ENCODE measurements at regions not wholly inside any gene's neighbourhood (a gene's known extent, or its start where the extent isn't known, plus 50 kb on each side); places are given as distances from the start of the nearest gene placed in this dataset.
"Not testable (repeated sequence)": the region's sequence is repeated elsewhere in the genome, so short reads cannot be mapped to it uniquely, and the experiment has no call there.

GRCh38 chr6:84916704-84917103 is 152.3 kb upstream of the TBX18 start:
- DNase-seq: no peak

GRCh38 chr6:84912472-84913322 is 148.3 kb upstream of the TBX18 start:
- DNase-seq: no peak

- DNase-seq: no peak
These were observed 146.7 kb upstream of the TBX18 start for GRCh38 chr6:84910906-84911607.

GRCh38 chr6:84908304-84908904 is 144.0 kb upstream of the TBX18 start:
- DNase-seq: no peak

GRCh38 chr6:84906514-84906913 is 142.1 kb upstream of the TBX18 start:
- DNase-seq: no peak

GRCh38 chr6:84905823-84906222 is 141.4 kb upstream of the TBX18 start:
- DNase-seq: no peak

GRCh38 chr6:84902354-84902928 is 138.0 kb upstream of the TBX18 start:
- DNase-seq: no peak

- DNase-seq: no peak
These were observed 133.7 kb upstream of the TBX18 start for GRCh38 chr6:84897988-84898594.

- no peak for DNase-seq
These were observed 132.6 kb upstream of the TBX18 start for GRCh38 chr6:84897011-84897410.

GRCh38 chr6:84892671-84893070 is 128.3 kb upstream of the TBX18 start:
- DNase-seq: no peak

- no peak for DNase-seq
These were observed 118.7 kb upstream of the TBX18 start for GRCh38 chr6:84882768-84883766.

GRCh38 chr6:84879385-84879784 is 115.0 kb upstream of the TBX18 start:
- not testable (repeated sequence) for DNase-seq

- DNase-seq: no peak
These were observed 113.3 kb upstream of the TBX18 start for GRCh38 chr6:84877515-84878210.

GRCh38 chr6:84876723-84877514 is 112.5 kb upstream of the TBX18 start:
- DNase-seq: no peak

- no peak for DNase-seq
These were observed 108.8 kb upstream of the TBX18 start for GRCh38 chr6:84872996-84873723.

GRCh38 chr6:84871925-84872324 is 107.5 kb upstream of the TBX18 start:
- no peak for DNase-seq

GRCh38 chr6:84870672-84871071 is 106.3 kb upstream of the TBX18 start:
- no peak for DNase-seq

GRCh38 chr6:84868149-84868548 is 103.8 kb upstream of the TBX18 start:
- no peak for DNase-seq

- DNase-seq: no peak
These were observed 103.1 kb upstream of the TBX18 start for GRCh38 chr6:84867521-84867920.

- no peak for DNase-seq
These were observed 102.3 kb upstream of the TBX18 start for GRCh38 chr6:84866715-84867114.

Data from right hindlimb (tissue), 1 donor.